Adipocyte (in vitro differentiated cells): ENCODE measurements at regions not wholly inside any gene's neighbourhood (a gene's known extent, or its start where the extent isn't known, plus 50 kb on each side); places are given as distances from the start of the nearest gene placed in this dataset.

ENCODE experiments used
- DNase-seq: peaks from one replicate; pipeline ENCODE4 v3.0.0-alpha.2; 2015; ENCODE audit warnings: low read depth
- H3K27me3 ChIP-seq: replicated peaks from 2 replicates; pipeline ENCODE4 v1.7.0; 2013; ENCODE audit warnings: mild to moderate bottlenecking, low read length, moderate library complexity; ENCODE audit not compliant: control insufficient read depth, insufficient read depth
- H3K36me3 ChIP-seq: 2 replicates; pipeline ENCODE4 v1.7.0; 2013; ENCODE audit warnings: low read length, mild to moderate bottlenecking, moderate library complexity; ENCODE audit not compliant: control insufficient read depth, insufficient read depth, severe bottlenecking
- H3K4me1 ChIP-seq: 2 replicates; pipeline ENCODE4 v1.7.0; 2013; ENCODE audit warnings: mild to moderate bottlenecking, low read length, moderate library complexity; ENCODE audit not compliant: control insufficient read depth, insufficient read depth
- H3K4me3 ChIP-seq: 2 replicates; pipeline ENCODE4 v1.7.0; 2013; ENCODE audit warnings: mild to moderate bottlenecking, low read length, moderate library complexity
- H3K9ac ChIP-seq: 2 replicates; pipeline ENCODE4 v1.7.0; 2013; ENCODE audit warnings: mild to moderate bottlenecking, low read length, moderate library complexity
- H3K9me3 ChIP-seq: 2 replicates; pipeline ENCODE4 v1.7.0; 2013; ENCODE audit warnings: mild to moderate bottlenecking, low read length, moderate library complexity; ENCODE audit not compliant: control insufficient read depth

- Histone ChIP-seq H3K27me3 (no peaks in the 10 kb centered on the region), H3K4me1 (peaks cover 42% of the 10 kb centered on the region), H3K36me3 (no peaks in the 10 kb centered on the region), H3K4me3 (no peak overlapping the region), H3K9ac (no peak overlapping the region), H3K9me3 (no peaks in the 10 kb centered on the region)
- no peak for DNase-seq
Observed at GRCh38 chr4:100295792-100296191, 105.5 kb upstream of the DDIT4L start.

GRCh38 chr4:100294356-100294755 lies 104.1 kb upstream of the DDIT4L start:
- Histone ChIP-seq H3K4me3 (no peak overlapping the region), H3K36me3 (no peaks in the 10 kb centered on the region), H3K9ac (no peak overlapping the region), H3K27me3 (no peaks in the 10 kb centered on the region), H3K9me3 (no peaks in the 10 kb centered on the region), H3K4me1 (peaks cover 51% of the 10 kb centered on the region)
- DNase-seq = peak; percentile 68

GRCh38 chr4:100290585-100290984 lies 100.3 kb upstream of the DDIT4L start:
- Histone ChIP-seq H3K4me3 (no peak overlapping the region), H3K9ac (no peak overlapping the region), H3K4me1 (peaks cover 45% of the 10 kb centered on the region), H3K27me3 (no peaks in the 10 kb centered on the region), H3K9me3 (no peaks in the 10 kb centered on the region), H3K36me3 (no peaks in the 10 kb centered on the region)
- no peak for DNase-seq

GRCh38 chr4:100289946-100290345 lies 99.7 kb upstream of the DDIT4L start:
- no peak for DNase-seq
- H3K4me1 ChIP-seq = peaks cover 44% of the 10 kb centered on the region
- H3K27me3 ChIP-seq = no peaks in the 10 kb centered on the region
- H3K9ac ChIP-seq = no peak overlapping the region
- H3K36me3 ChIP-seq = no peaks in the 10 kb centered on the region
- H3K9me3 ChIP-seq = no peaks in the 10 kb centered on the region
- H3K4me3 ChIP-seq = peak overlapping the region; percentile 55

- no peak overlapping the region for H3K9ac ChIP-seq
- peaks cover 40% of the 10 kb centered on the region for H3K4me1 ChIP-seq
- no peaks in the 10 kb centered on the region for H3K36me3 ChIP-seq
- H3K9me3 ChIP-seq = no peaks in the 10 kb centered on the region
- peak overlapping the region; percentile 55 for H3K4me3 ChIP-seq
- H3K27me3 ChIP-seq = no peaks in the 10 kb centered on the region
- no peak for DNase-seq
Observed at GRCh38 chr4:100289530-100289888, 99.2 kb upstream of the DDIT4L start.

GRCh38 chr4:100288811-100289529 lies 98.7 kb upstream of the DDIT4L start:
- no peaks in the 10 kb centered on the region for H3K36me3 ChIP-seq
- H3K9me3 ChIP-seq = no peaks in the 10 kb centered on the region
- H3K4me1 ChIP-seq = peaks cover 35% of the 10 kb centered on the region
- peak; percentile 22 for DNase-seq
- peak overlapping the region; percentile 55 for H3K4me3 ChIP-seq
- H3K27me3 ChIP-seq = no peaks in the 10 kb centered on the region
- H3K9ac ChIP-seq = peak overlapping the region; percentile 46

GRCh38 chr4:100288161-100288560 lies 97.9 kb upstream of the DDIT4L start:
- no peak for DNase-seq

GRCh38 chr4:100287534-100287933 lies 97.3 kb upstream of the DDIT4L start:
- Histone ChIP-seq H3K4me1 (peaks cover 32% of the 10 kb centered on the region), H3K4me3 (no peak overlapping the region), H3K36me3 (no peaks in the 10 kb centered on the region), H3K9ac (no peak overlapping the region), H3K9me3 (no peaks in the 10 kb centered on the region), H3K27me3 (no peaks in the 10 kb centered on the region)
- DNase-seq = no peak

More at GRCh38 chr4:100288161-100288560, 97.9 kb upstream of the DDIT4L start:
- Histone ChIP-seq H3K4me1 (peaks cover 32% of the 10 kb centered on the region), H3K9ac (no peak overlapping the region), H3K27me3 (no peaks in the 10 kb centered on the region), H3K4me3 (peak overlapping the region; percentile 55), H3K9me3 (no peaks in the 10 kb centered on the region), H3K36me3 (no peaks in the 10 kb centered on the region)

GRCh38 chr4:100286636-100287035 lies 96.4 kb upstream of the DDIT4L start:
- H3K36me3 ChIP-seq = no peaks in the 10 kb centered on the region
- H3K9ac ChIP-seq = no peak overlapping the region
- H3K9me3 ChIP-seq = no peaks in the 10 kb centered on the region
- no peak for DNase-seq
- no peak overlapping the region for H3K4me3 ChIP-seq
- no peaks in the 10 kb centered on the region for H3K27me3 ChIP-seq
- peaks cover 32% of the 10 kb centered on the region for H3K4me1 ChIP-seq

GRCh38 chr4:100285121-100285520 lies 94.9 kb upstream of the DDIT4L start:
- no peak overlapping the region for H3K4me3 ChIP-seq
- H3K9ac ChIP-seq = no peak overlapping the region
- no peak for DNase-seq
- peaks cover 24% of the 10 kb centered on the region for H3K4me1 ChIP-seq
- H3K36me3 ChIP-seq = no peaks in the 10 kb centered on the region
- H3K27me3 ChIP-seq = no peaks in the 10 kb centered on the region
- H3K9me3 ChIP-seq = no peaks in the 10 kb centered on the region

GRCh38 chr4:100284129-100284880 lies 94.0 kb upstream of the DDIT4L start:
- peaks cover 16% of the 10 kb centered on the region for H3K4me1 ChIP-seq
- H3K4me3 ChIP-seq = no peak overlapping the region
- H3K9ac ChIP-seq = no peak overlapping the region
- no peaks in the 10 kb centered on the region for H3K9me3 ChIP-seq
- DNase-seq = no peak
- H3K27me3 ChIP-seq = no peaks in the 10 kb centered on the region
- H3K36me3 ChIP-seq = no peaks in the 10 kb centered on the region
